Naive thymus-derived CD4-positive, alpha-beta T cell (primary cell): ENCODE measurements at regions not wholly inside any gene's neighbourhood (a gene's known extent, or its start where the extent isn't known, plus 50 kb on each side); places are given as distances from the start of the nearest gene placed in this dataset.

Source experiments
- ATAC-seq: fragments of 150-1000 bp; cut with Tn5 transposase; 2 replicates; pipeline ENCODE4 v1.10.0; 2021; ENCODE audit warnings: mild to moderate bottlenecking, moderate library complexity
- CTCF ChIA-PET: fragments of 350-600 bp; sonication (Branson Sonifier 250); formaldehyde crosslinking; loops from one replicate; lab custom pipeline; 2021; ENCODE audit warnings: antibody characterized with exemption; lab: Charles Lee
- POLR2A ChIA-PET: fragments of 350-600 bp; sonication (Branson Sonifier 250); formaldehyde crosslinking; loops from one replicate; lab custom pipeline; 2021; ENCODE audit warnings: antibody characterized with exemption, inconsistent platforms; lab: Charles Lee
- DNase-seq, 9 donors: peaks; one replicate each; pipeline versions ENCODE4 v3.0.0 to v3.0.0-alpha.2; 2020 to 2022; ENCODE audit warnings: mixed read lengths in 1 of 9
- H3K27ac ChIP-seq: one replicate; pipeline ENCODE4 v1.7.0; 2013; ENCODE audit warnings: mild to moderate bottlenecking, low read depth, low read length, moderate library complexity
- H3K27me3 ChIP-seq, 2 donors: one replicate each; pipeline ENCODE4 v1.7.0; 2013; ENCODE audit warnings: low read length in 2 of 2, mild to moderate bottlenecking in 2 of 2, moderate library complexity in 2 of 2; ENCODE audit not compliant: control insufficient read depth in 2 of 2, insufficient read depth in 2 of 2
- H3K36me3 ChIP-seq, 3 experiments: 1 replicate in 2 of 3; 2 replicates in 1 of 3; pipeline ENCODE4 v1.7.0; 2013; ENCODE audit warnings: low read length in 3 of 3, mild to moderate bottlenecking in 3 of 3, moderate library complexity in 1 of 3; ENCODE audit not compliant: insufficient read depth in 3 of 3, control insufficient read depth in 2 of 3
- H3K4me1 ChIP-seq, 2 donors: one replicate each; pipeline ENCODE4 v1.7.0; 2013; ENCODE audit warnings: low read length in 2 of 2, mild to moderate bottlenecking in 2 of 2, moderate library complexity in 1 of 2; ENCODE audit not compliant: control insufficient read depth in 2 of 2, insufficient read depth in 2 of 2
- H3K4me3 ChIP-seq: 2 replicates; pipeline ENCODE4 v1.7.0; 2013; ENCODE audit warnings: mild to moderate bottlenecking, low read length
- H3K9me3 ChIP-seq, 3 experiments: 1 replicate in 2 of 3; 2 replicates in 1 of 3; pipeline ENCODE4 v1.7.0; 2013; ENCODE audit warnings: low read length in 3 of 3; ENCODE audit not compliant: control insufficient read depth in 2 of 3
- H3K27ac Mint-ChIP-seq, 9 donors: one replicate each; pipeline ENCODE4 v1.8.0; 2020 to 2022; ENCODE audit warnings: mixed read lengths in 9 of 9, mild to moderate bottlenecking in 8 of 9, moderate library complexity in 5 of 9, inconsistent platforms in 2 of 9
- H3K27me3 Mint-ChIP-seq, 5 donors: one replicate each; pipeline ENCODE4 v1.8.0; 2021 to 2022; ENCODE audit warnings: mixed read lengths in 5 of 5, mild to moderate bottlenecking in 1 of 5
- H3K36me3 Mint-ChIP-seq, 5 donors: one replicate each; pipeline ENCODE4 v1.8.0; 2020 to 2022; ENCODE audit warnings: mixed read lengths in 5 of 5, mild to moderate bottlenecking in 3 of 5, inconsistent platforms in 1 of 5
- H3K4me1 Mint-ChIP-seq, 7 donors: one replicate each; pipeline ENCODE4 v1.8.0; 2020 to 2022; ENCODE audit warnings: mixed read lengths in 7 of 7, mild to moderate bottlenecking in 3 of 7, inconsistent platforms in 1 of 7
- H3K4me3 Mint-ChIP-seq, 10 donors: one replicate each; pipeline ENCODE4 v1.8.0; 2020 to 2022; ENCODE audit warnings: mild to moderate bottlenecking in 10 of 10, mixed read lengths in 10 of 10, moderate library complexity in 6 of 10, inconsistent platforms in 2 of 10
- H3K9me3 Mint-ChIP-seq, 11 donors: one replicate each; pipeline ENCODE4 v1.8.0; 2020 to 2022; ENCODE audit warnings: mixed read lengths in 11 of 11, mild to moderate bottlenecking in 4 of 11, inconsistent platforms in 1 of 11, moderate library complexity in 1 of 11
- intact Hi-C, 2 donors: fragments of 100-400 bp; cut with micrococcal nuclease; formaldehyde crosslinking; loops; one replicate each; pipeline ENCODE4 v1.15.1; 2023

- no peak overlapping the region for H3K27ac Mint-ChIP-seq
- Histone ChIP-seq H3K9me3 (no peaks in the 10 kb centered on the region), H3K36me3 (no peaks in the 10 kb centered on the region), H3K27me3 (no peaks in the 10 kb centered on the region), H3K4me3 (no peak overlapping the region), H3K27ac (no peak overlapping the region), H3K4me1 (no peaks in the 10 kb centered on the region)
- intact Hi-C loops: no loop called here
- peaks cover 0 to 2% (median 0%) of the 10 kb centered on the region in 5 donors for H3K36me3 Mint-ChIP-seq
- ChIA-PET POLR2A (no interaction called here), CTCF (no interaction called here)
- ATAC-seq (no peak), DNase-seq (no peak)
- peaks cover 0 to 5% (median 0%) of the 10 kb centered on the region in 11 donors for H3K9me3 Mint-ChIP-seq
- peaks cover 24 to 53% (median 32%) of the 10 kb centered on the region in 5 donors for H3K27me3 Mint-ChIP-seq
- no peak overlapping the region for H3K4me3 Mint-ChIP-seq
- no peaks in the 10 kb centered on the region for H3K4me1 Mint-ChIP-seq
These were observed 109.1 kb downstream of the RASSF10 start for GRCh38 chr11:13118194-13118593.

GRCh38 chr11:13118650-13119049 is 109.5 kb downstream of the RASSF10 start:
- H3K9me3 Mint-ChIP-seq: peaks cover 0 to 8% (median 0%) of the 10 kb centered on the region in 11 donors
- Histone ChIP-seq H3K27ac (no peak overlapping the region), H3K27me3 (no peaks in the 10 kb centered on the region), H3K9me3 (no peaks in the 10 kb centered on the region), H3K4me1 (no peaks in the 10 kb centered on the region), H3K36me3 (no peaks in the 10 kb centered on the region), H3K4me3 (no peak overlapping the region)
- no peak overlapping the region for H3K4me3 Mint-ChIP-seq
- intact Hi-C loops: no loop called here
- ChIA-PET POLR2A (no interaction called here), CTCF (no interaction called here)
- ATAC-seq: no peak
- peaks cover 26 to 52% (median 34%) of the 10 kb centered on the region in 5 donors for H3K27me3 Mint-ChIP-seq
- H3K27ac Mint-ChIP-seq: no peak overlapping the region
- H3K4me1 Mint-ChIP-seq: no peaks in the 10 kb centered on the region
- no peak for DNase-seq
- peaks cover 0 to 3% (median 0%) of the 10 kb centered on the region in 5 donors for H3K36me3 Mint-ChIP-seq

GRCh38 chr11:13119361-13119760 is 110.2 kb downstream of the RASSF10 start:
- Histone ChIP-seq H3K9me3 (no peaks in the 10 kb centered on the region), H3K4me1 (no peaks in the 10 kb centered on the region), H3K36me3 (no peaks in the 10 kb centered on the region), H3K27me3 (no peaks in the 10 kb centered on the region), H3K4me3 (no peak overlapping the region), H3K27ac (no peak overlapping the region)
- CTCF ChIA-PET: no interaction called here
- Mint-ChIP-seq H3K9me3 (peaks cover 0 to 8% (median 0%) of the 10 kb centered on the region in 11 donors), H3K27ac (no peak overlapping the region), H3K36me3 (peaks cover 0 to 3% (median 0%) of the 10 kb centered on the region in 5 donors), H3K27me3 (peaks cover 31 to 50% (median 40%) of the 10 kb centered on the region in 5 donors), H3K4me3 (no peak overlapping the region), H3K4me1 (no peaks in the 10 kb centered on the region)
- ATAC-seq (no peak), DNase-seq (no peak)
- POLR2A ChIA-PET: no interaction called here
- intact Hi-C loops: no loop called here

- Mint-ChIP-seq H3K9me3 (peaks cover 0 to 8% (median under 1%) of the 10 kb centered on the region in 11 donors), H3K27me3 (peaks cover 38 to 56% (median 42%) of the 10 kb centered on the region in 5 donors), H3K4me3 (no peak overlapping the region), H3K4me1 (no peaks in the 10 kb centered on the region), H3K36me3 (peaks cover 0 to 5% (median 0%) of the 10 kb centered on the region in 5 donors), H3K27ac (no peak overlapping the region)
- Histone ChIP-seq H3K4me3 (no peak overlapping the region), H3K27me3 (no peaks in the 10 kb centered on the region), H3K27ac (no peak overlapping the region), H3K9me3 (no peaks in the 10 kb centered on the region), H3K4me1 (no peaks in the 10 kb centered on the region), H3K36me3 (no peaks in the 10 kb centered on the region)
- ChIA-PET CTCF (no interaction called here), POLR2A (no interaction called here)
- no peak for ATAC-seq
- DNase-seq: no peak
- intact Hi-C loops: no loop called here
These were observed 110.9 kb downstream of the RASSF10 start for GRCh38 chr11:13119941-13120520.

GRCh38 chr11:13120691-13121090 is 111.6 kb downstream of the RASSF10 start:
- ATAC-seq (no peak), DNase-seq (no peak)
- Histone ChIP-seq H3K4me3 (no peak overlapping the region), H3K36me3 (no peaks in the 10 kb centered on the region), H3K27me3 (no peaks in the 10 kb centered on the region), H3K27ac (no peak overlapping the region), H3K4me1 (no peaks in the 10 kb centered on the region), H3K9me3 (no peaks in the 10 kb centered on the region)
- Mint-ChIP-seq H3K4me1 (no peaks in the 10 kb centered on the region), H3K36me3 (peaks cover 0 to 8% (median 0%) of the 10 kb centered on the region in 5 donors), H3K9me3 (peaks cover 0 to 8% (median 2%) of the 10 kb centered on the region in 11 donors), H3K27me3 (peaks cover 40 to 59% (median 44%) of the 10 kb centered on the region in 5 donors), H3K4me3 (no peak overlapping the region), H3K27ac (no peak overlapping the region)
- CTCF ChIA-PET: no interaction called here
- intact Hi-C loops: no loop called here
- POLR2A ChIA-PET: no interaction called here

GRCh38 chr11:13126430-13126829 is 117.3 kb downstream of the RASSF10 start:
- Mint-ChIP-seq H3K4me1 (no peaks in the 10 kb centered on the region), H3K27ac (no peak overlapping the region), H3K27me3 (peaks cover 30 to 49% (median 44%) of the 10 kb centered on the region in 5 donors), H3K9me3 (peaks cover 0 to 11% (median 8%) of the 10 kb centered on the region in 11 donors), H3K4me3 (no peak overlapping the region), H3K36me3 (peaks cover 0 to 12% (median 0%) of the 10 kb centered on the region in 5 donors)
- H3K27me3 ChIP-seq: no peaks in the 10 kb centered on the region
- intact Hi-C loops: no loop called here
- ChIA-PET CTCF (no interaction called here), POLR2A (no interaction called here)
- no peaks in the 10 kb centered on the region for H3K9me3 ChIP-seq
- no peak overlapping the region for H3K4me3 ChIP-seq
- no peaks in the 10 kb centered on the region for H3K36me3 ChIP-seq
- no peaks in the 10 kb centered on the region for H3K4me1 ChIP-seq
- no peak for DNase-seq
- no peak overlapping the region for H3K27ac ChIP-seq
- ATAC-seq: no peak

GRCh38 chr11:13127161-13127560 is 118.0 kb downstream of the RASSF10 start:
- Histone ChIP-seq H3K27me3 (no peaks in the 10 kb centered on the region), H3K27ac (no peak overlapping the region), H3K4me1 (no peaks in the 10 kb centered on the region), H3K9me3 (no peaks in the 10 kb centered on the region), H3K36me3 (no peaks in the 10 kb centered on the region), H3K4me3 (no peak overlapping the region)
- intact Hi-C loops: no loop called here
- H3K9me3 Mint-ChIP-seq: peaks cover 0 to 12% (median 8%) of the 10 kb centered on the region in 11 donors
- peaks cover 0 to 12% (median 0%) of the 10 kb centered on the region in 5 donors for H3K36me3 Mint-ChIP-seq
- ATAC-seq (no peak), DNase-seq (no peak)
- POLR2A ChIA-PET: no interaction called here
- peaks cover 29 to 47% (median 42%) of the 10 kb centered on the region in 5 donors for H3K27me3 Mint-ChIP-seq
- H3K4me1 Mint-ChIP-seq: no peaks in the 10 kb centered on the region
- CTCF ChIA-PET: no interaction called here
- no peak overlapping the region for H3K4me3 Mint-ChIP-seq
- no peak overlapping the region for H3K27ac Mint-ChIP-seq
